ENCODE measurements at regions not wholly inside any gene's neighbourhood (a gene's known extent, or its start where the extent isn't known, plus 50 kb on each side); places are given as distances from the start of the nearest gene placed in this dataset.

DNA sequence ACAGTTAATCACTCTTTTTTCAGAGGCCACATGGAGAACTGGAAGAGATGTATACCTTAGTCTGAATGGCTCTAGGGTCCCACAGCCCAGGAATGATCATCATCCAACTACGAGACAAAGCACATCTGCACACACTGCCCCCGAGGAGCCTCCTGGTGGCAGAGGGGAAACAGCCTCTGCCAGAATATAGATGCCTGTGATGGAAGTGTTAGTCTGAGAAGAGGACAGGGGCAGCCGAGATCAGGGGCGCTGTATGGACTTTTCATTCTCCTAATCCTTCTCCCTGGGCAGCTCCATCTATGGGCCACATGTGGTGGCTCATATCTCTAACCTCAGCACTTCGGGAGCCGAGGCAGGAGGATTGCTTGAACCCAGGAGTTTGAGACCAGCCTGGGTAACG, 82.8 kb upstream of the CAPRIN2 start:
- WGBS (ENCODE audit: extremely low coverage, insufficient coverage, insufficient read length) = no CpG with 5 or more reads among the region's 7 CpGs
- no peak overlapping the region for H2AFZ ChIP-seq (ENCODE audit: insufficient read depth, low read length, poor library complexity)

DNA sequence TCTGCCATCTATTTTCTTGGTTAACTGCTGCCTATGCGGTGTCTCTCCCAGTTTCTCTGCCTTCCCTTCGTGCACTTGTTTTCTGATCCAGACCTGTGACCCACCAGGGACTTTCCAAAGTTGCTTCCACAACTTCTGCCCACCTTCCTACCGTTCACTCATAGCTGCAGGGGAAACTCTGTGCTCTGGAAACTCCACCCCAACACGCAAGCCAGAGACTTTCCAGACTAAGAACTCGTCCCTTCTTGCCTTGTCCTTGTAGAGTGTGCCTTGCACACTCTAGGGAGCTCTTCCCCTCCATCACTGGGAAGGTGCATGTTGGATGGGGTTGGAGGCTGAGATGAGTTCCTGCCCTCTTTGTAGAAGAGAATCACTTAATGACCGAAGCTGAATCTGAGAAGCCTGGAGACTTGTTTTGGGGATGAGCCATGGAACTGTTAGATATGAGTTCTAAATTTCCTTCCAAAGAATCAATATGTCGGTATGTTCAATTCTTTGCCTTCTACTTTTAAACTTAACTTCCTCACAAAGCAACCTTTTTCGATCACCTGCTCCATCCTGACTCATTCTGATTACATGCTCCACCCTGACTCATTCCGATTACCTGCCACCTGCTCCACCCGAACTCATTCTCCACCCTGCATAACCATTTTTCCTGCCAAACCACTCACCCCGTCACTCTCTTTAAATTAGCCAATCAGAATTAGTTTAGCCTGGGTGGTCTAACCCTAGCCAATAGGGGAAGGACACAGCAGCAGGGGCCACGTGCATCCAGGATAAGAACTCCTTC, 82.1 kb upstream of the CAPRIN2 start:
- no peaks in the 10 kb centered on the region for H3K79me1 ChIP-seq (ENCODE audit: low read length)
- H4K91ac ChIP-seq (ENCODE audit: low read depth, low read length) = no peak overlapping the region
- no peaks in the 10 kb centered on the region for H3K79me2 ChIP-seq (ENCODE audit: control insufficient read depth, insufficient read depth, low read length, poor library complexity)
- no peak overlapping the region for H3K23ac ChIP-seq (ENCODE audit: low read length)
- H3K14ac ChIP-seq (ENCODE audit: low read length) = no peak overlapping the region
- H3K36me3 ChIP-seq (ENCODE audit: control insufficient read depth in 1 of 2, insufficient read depth in 2 of 2, low read length in 2 of 2) = no peaks in the 10 kb centered on the region
- H2BK12ac ChIP-seq (ENCODE audit: low read length) = no peak overlapping the region
- no peak overlapping the region for H2AK5ac ChIP-seq (ENCODE audit: low read length)
- peaks cover 2% of the 10 kb centered on the region for H3K9me3 ChIP-seq (ENCODE audit: insufficient read depth, low read depth, low read length)
- no peak overlapping the region for H2AFZ ChIP-seq (ENCODE audit: insufficient read depth, low read length, poor library complexity)
- no peak overlapping the region for H3K18ac ChIP-seq (ENCODE audit: low read length)
- no peak overlapping the region for H4K12ac ChIP-seq (ENCODE audit: low read depth, low read length)
- no peaks in the 10 kb centered on the region for H3K4me1 ChIP-seq (ENCODE audit: control insufficient read depth in 1 of 2, insufficient read depth in 2 of 2, low read length in 2 of 2)
- H3K4me3 ChIP-seq (ENCODE audit: low read depth, low read length) = no peak overlapping the region
- no peak overlapping the region for H4K8ac ChIP-seq (ENCODE audit: low read depth, low read length)
- H3K27me3 ChIP-seq (ENCODE audit: insufficient read depth, low read length) = no peaks in the 10 kb centered on the region
- H3K4ac ChIP-seq (ENCODE audit: low read depth, low read length) = no peak overlapping the region
- H2BK120ac ChIP-seq (ENCODE audit: insufficient read depth, low read length, poor library complexity) = no peak overlapping the region
- no peak overlapping the region for H3K4me2 ChIP-seq (ENCODE audit: low read length)
- no peak overlapping the region for H3K9ac ChIP-seq (ENCODE audit: low read length)
- H3K27ac ChIP-seq (ENCODE audit: low read depth, low read length) = no peak overlapping the region
- no peak overlapping the region for H2BK5ac ChIP-seq (ENCODE audit: low read depth, low read length, poor library complexity)
- WGBS (ENCODE audit: extremely low coverage, insufficient coverage, insufficient read length) = no CpG with 5 or more reads among the region's 12 CpGs
- no peak for DNase-seq

More for the DNA sequence above, 82.8 kb upstream of the CAPRIN2 start:
- DNase-seq = no peak
- Histone ChIP-seq H2BK5ac (ENCODE audit: low read depth, low read length, poor library complexity) (no peak overlapping the region), H3K4me2 (ENCODE audit: low read length) (no peak overlapping the region), H4K8ac (ENCODE audit: low read depth, low read length) (no peak overlapping the region), H2AK5ac (ENCODE audit: low read length) (no peak overlapping the region), H3K14ac (ENCODE audit: low read length) (no peak overlapping the region), H3K27me3 (ENCODE audit: insufficient read depth, low read length) (no peaks in the 10 kb centered on the region), H2BK120ac (ENCODE audit: insufficient read depth, low read length, poor library complexity) (no peak overlapping the region), H3K4me3 (ENCODE audit: low read depth, low read length) (no peak overlapping the region), H2BK12ac (ENCODE audit: low read length) (no peak overlapping the region), H3K23ac (ENCODE audit: low read length) (no peak overlapping the region), H3K36me3 (ENCODE audit: control insufficient read depth in 1 of 2, insufficient read depth in 2 of 2, low read length in 2 of 2) (no peaks in the 10 kb centered on the region), H3K79me1 (ENCODE audit: low read length) (no peaks in the 10 kb centered on the region), H3K9me3 (ENCODE audit: insufficient read depth, low read depth, low read length) (peaks cover 2% of the 10 kb centered on the region), H3K79me2 (ENCODE audit: control insufficient read depth, insufficient read depth, low read length, poor library complexity) (no peaks in the 10 kb centered on the region), H4K91ac (ENCODE audit: low read depth, low read length) (no peak overlapping the region), H3K9ac (ENCODE audit: low read length) (no peak overlapping the region), H4K12ac (ENCODE audit: low read depth, low read length) (no peak overlapping the region), H3K4ac (ENCODE audit: low read depth, low read length) (no peak overlapping the region), H3K4me1 (ENCODE audit: control insufficient read depth in 1 of 2, insufficient read depth in 2 of 2, low read length in 2 of 2) (no peaks in the 10 kb centered on the region), H3K18ac (ENCODE audit: low read length) (no peak overlapping the region), H3K27ac (ENCODE audit: low read depth, low read length) (no peak overlapping the region)

DNA sequence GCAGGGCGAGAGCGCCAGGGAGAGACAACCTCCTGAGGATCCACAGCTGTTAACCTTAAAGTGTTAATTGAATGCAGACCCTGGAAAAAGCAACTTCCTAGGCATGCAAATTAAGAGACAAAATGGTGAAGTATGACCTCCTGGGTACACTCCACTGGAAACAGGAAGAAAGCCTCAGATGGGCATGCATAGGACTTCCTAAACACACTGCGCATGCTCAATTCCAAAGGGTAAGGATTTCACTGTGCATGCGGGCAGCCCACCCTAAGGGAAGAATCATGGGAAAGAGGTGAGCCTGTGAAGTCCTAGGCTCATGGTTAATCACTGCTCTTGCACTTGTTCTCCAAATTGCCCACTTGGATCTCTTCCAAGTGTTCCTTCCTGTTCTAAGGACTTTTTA, 80.5 kb upstream of the CAPRIN2 start:
- no peaks in the 10 kb centered on the region for H3K27me3 ChIP-seq (ENCODE audit: insufficient read depth, low read length)
- WGBS (ENCODE audit: extremely low coverage, insufficient coverage, insufficient read length) = no CpG with 5 or more reads among the region's 4 CpGs
- no peak for DNase-seq
- H2AFZ ChIP-seq (ENCODE audit: insufficient read depth, low read length, poor library complexity) = no peak overlapping the region
- H2BK12ac ChIP-seq (ENCODE audit: low read length) = no peak overlapping the region
- H4K91ac ChIP-seq (ENCODE audit: low read depth, low read length) = no peak overlapping the region
- no peaks in the 10 kb centered on the region for H3K4me1 ChIP-seq (ENCODE audit: control insufficient read depth in 1 of 2, insufficient read depth in 2 of 2, low read length in 2 of 2)
- no peaks in the 10 kb centered on the region for H3K79me1 ChIP-seq (ENCODE audit: low read length)
- H3K4me2 ChIP-seq (ENCODE audit: low read length) = no peak overlapping the region
- H3K27ac ChIP-seq (ENCODE audit: low read depth, low read length) = no peak overlapping the region
- no peak overlapping the region for H3K18ac ChIP-seq (ENCODE audit: low read length)
- no peak overlapping the region for H2BK120ac ChIP-seq (ENCODE audit: insufficient read depth, low read length, poor library complexity)
- no peaks in the 10 kb centered on the region for H3K36me3 ChIP-seq (ENCODE audit: control insufficient read depth in 1 of 2, insufficient read depth in 2 of 2, low read length in 2 of 2)
- no peak overlapping the region for H2AK5ac ChIP-seq (ENCODE audit: low read length)
- no peak overlapping the region for H3K14ac ChIP-seq (ENCODE audit: low read length)
- no peak overlapping the region for H4K8ac ChIP-seq (ENCODE audit: low read depth, low read length)
- peaks cover 2% of the 10 kb centered on the region for H3K9me3 ChIP-seq (ENCODE audit: insufficient read depth, low read depth, low read length)
- no peaks in the 10 kb centered on the region for H3K79me2 ChIP-seq (ENCODE audit: control insufficient read depth, insufficient read depth, low read length, poor library complexity)
- no peak overlapping the region for H3K23ac ChIP-seq (ENCODE audit: low read length)
- H4K12ac ChIP-seq (ENCODE audit: low read depth, low read length) = no peak overlapping the region
- H3K4me3 ChIP-seq (ENCODE audit: low read depth, low read length) = no peak overlapping the region
- no peak overlapping the region for H3K9ac ChIP-seq (ENCODE audit: low read length)
- no peak overlapping the region for H3K4ac ChIP-seq (ENCODE audit: low read depth, low read length)
- H2BK5ac ChIP-seq (ENCODE audit: low read depth, low read length, poor library complexity) = no peak overlapping the region

DNA sequence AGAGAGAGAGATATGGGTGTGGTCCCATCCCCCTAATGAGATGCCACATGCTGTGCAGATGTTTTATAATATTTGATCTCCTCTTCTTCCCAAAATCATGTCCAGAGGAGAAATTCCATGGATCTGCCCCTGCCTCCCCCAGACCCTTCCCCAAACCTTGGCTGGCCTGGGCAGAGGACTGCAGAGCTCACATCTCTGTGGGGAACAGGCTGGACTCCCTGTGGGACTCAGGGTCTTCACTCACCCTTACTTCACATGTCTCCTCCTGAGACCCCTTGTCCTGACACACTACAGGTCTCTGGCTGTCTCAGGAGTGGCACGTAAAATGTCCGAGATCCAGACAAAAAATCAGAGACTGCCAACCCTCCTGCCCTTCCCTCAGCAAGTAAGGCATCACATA, 76.0 kb upstream of the CAPRIN2 start:
- H4K8ac ChIP-seq (ENCODE audit: low read depth, low read length) = no peak overlapping the region
- no peak overlapping the region for H2BK12ac ChIP-seq (ENCODE audit: low read length)
- H4K91ac ChIP-seq (ENCODE audit: low read depth, low read length) = no peak overlapping the region
- no peak overlapping the region for H4K12ac ChIP-seq (ENCODE audit: low read depth, low read length)
- H3K4ac ChIP-seq (ENCODE audit: low read depth, low read length) = no peak overlapping the region
- H3K36me3 ChIP-seq (ENCODE audit: control insufficient read depth in 1 of 2, insufficient read depth in 2 of 2, low read length in 2 of 2) = no peaks in the 10 kb centered on the region
- no peak overlapping the region for H3K4me3 ChIP-seq (ENCODE audit: low read depth, low read length)
- H3K79me1 ChIP-seq (ENCODE audit: low read length) = no peaks in the 10 kb centered on the region
- H3K9ac ChIP-seq (ENCODE audit: low read length) = no peak overlapping the region
- no peak overlapping the region for H3K18ac ChIP-seq (ENCODE audit: low read length)
- H3K9me3 ChIP-seq (ENCODE audit: insufficient read depth, low read depth, low read length) = peaks cover 2% of the 10 kb centered on the region
- no CpG with 5 or more reads among the region's 2 CpGs for WGBS (ENCODE audit: extremely low coverage, insufficient coverage, insufficient read length)
- H3K4me2 ChIP-seq (ENCODE audit: low read length) = no peak overlapping the region
- no peak for DNase-seq
- no peaks in the 10 kb centered on the region for H3K27me3 ChIP-seq (ENCODE audit: insufficient read depth, low read length)
- H3K14ac ChIP-seq (ENCODE audit: low read length) = no peak overlapping the region
- H3K27ac ChIP-seq (ENCODE audit: low read depth, low read length) = no peak overlapping the region
- H2BK5ac ChIP-seq (ENCODE audit: low read depth, low read length, poor library complexity) = no peak overlapping the region
- H2AK5ac ChIP-seq (ENCODE audit: low read length) = no peak overlapping the region
- no peaks in the 10 kb centered on the region for H3K4me1 ChIP-seq (ENCODE audit: control insufficient read depth in 1 of 2, insufficient read depth in 2 of 2, low read length in 2 of 2)
- H2BK120ac ChIP-seq (ENCODE audit: insufficient read depth, low read length, poor library complexity) = no peak overlapping the region
- no peak overlapping the region for H2AFZ ChIP-seq (ENCODE audit: insufficient read depth, low read length, poor library complexity)
- H3K23ac ChIP-seq (ENCODE audit: low read length) = no peak overlapping the region
- H3K79me2 ChIP-seq (ENCODE audit: control insufficient read depth, insufficient read depth, low read length, poor library complexity) = no peaks in the 10 kb centered on the region
